Iris pigment epithelial cell (primary cell): ENCODE measurements at regions not wholly inside any gene's neighbourhood (a gene's known extent, or its start where the extent isn't known, plus 50 kb on each side); places are given as distances from the start of the nearest gene placed in this dataset.
A peak's percentile ranks its signal among the peaks of the same experiment; 100 is the strongest.

Experiments used
- DNase-seq: peaks from one replicate; pipeline ENCODE4 v3.0.0-alpha.2; 2011; ENCODE audit warnings: low read depth

DNA sequence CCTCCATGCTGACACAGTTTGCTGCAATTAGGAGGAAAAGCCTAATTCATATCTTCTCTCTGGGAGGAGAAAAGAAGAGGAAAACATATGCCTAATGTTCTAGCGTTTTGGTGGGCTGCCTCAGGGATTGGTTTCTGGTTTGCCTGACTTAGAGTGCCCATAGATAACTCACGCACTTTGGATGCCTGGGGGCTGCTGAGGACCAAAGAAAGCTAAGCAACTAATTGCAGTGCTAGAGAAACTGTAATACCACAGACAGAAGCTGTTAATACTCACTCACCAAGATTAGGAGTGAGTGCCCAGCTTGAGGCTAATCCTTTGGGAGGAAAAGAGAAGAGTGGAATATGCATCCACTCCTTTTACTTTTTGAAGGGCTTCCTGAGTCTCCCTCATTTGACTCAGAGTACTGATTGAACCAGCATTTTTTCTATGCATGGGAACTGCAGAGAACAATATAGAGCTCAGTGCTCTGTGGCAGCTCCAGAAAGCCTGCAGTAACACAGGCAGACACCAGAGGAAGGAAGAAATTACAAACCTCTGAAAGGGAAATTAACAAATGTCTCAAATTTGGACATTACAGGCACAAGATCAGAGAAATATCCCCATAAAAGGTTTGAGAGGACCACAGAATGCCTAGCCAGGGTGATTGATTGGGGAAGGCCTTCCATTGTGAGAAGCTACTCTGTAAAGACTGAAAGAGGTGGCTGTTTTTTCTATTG is 666.4 kb downstream of the OLFM4 start:
- DNase-seq: no peak

DNA sequence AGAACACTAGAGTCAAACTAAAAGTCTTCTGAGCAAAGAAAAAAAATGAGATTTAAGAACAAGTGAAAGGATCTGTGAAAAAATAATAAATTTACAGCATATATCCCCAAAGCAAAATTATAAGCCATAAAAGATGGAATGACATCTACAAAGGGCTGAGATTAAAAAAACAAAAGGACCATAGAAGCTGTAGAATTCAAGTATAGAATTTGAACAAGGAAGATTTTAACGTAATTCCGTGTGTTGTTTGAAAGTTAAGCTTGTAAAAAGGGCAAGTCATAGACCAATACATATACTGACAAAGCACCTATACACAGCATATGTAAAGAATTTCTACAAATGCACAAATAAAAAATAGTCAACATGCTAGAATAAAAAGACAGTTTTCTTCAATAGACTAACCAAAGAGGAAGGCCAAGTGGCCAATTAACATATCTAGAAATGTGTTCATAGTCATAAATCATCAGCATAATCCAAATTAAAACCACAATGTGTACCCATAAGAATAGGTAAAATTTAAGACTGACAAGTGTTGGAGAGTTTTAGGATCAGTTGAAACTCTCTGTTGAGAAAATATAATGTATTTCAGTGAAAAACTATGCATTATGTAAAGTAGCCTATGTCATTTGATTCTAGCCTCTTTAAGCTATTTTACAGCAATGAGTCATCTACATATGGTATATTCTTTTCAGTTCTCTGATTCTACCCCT is 674.9 kb downstream of the OLFM4 start:
- DNase-seq: no peak

DNA sequence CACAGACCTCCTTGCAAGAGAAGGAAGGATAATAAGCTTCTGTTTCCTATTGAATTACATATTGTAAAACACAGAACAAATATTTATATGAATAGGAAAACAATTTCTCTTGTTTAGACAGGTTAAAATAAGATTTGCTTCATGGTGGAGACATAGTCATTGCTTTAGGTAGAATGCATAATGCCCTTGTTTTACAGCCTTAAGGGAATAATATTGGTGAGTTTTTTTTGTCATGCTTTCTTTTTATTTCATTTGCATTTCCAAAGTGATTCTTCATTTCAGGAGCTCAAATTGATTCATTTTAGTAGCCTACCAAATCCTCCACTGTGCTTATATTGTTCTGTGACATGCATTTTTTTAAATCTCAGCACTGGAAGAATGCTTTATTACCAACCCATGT is 690.7 kb downstream of the OLFM4 start:
- DNase-seq: no peak

DNA sequence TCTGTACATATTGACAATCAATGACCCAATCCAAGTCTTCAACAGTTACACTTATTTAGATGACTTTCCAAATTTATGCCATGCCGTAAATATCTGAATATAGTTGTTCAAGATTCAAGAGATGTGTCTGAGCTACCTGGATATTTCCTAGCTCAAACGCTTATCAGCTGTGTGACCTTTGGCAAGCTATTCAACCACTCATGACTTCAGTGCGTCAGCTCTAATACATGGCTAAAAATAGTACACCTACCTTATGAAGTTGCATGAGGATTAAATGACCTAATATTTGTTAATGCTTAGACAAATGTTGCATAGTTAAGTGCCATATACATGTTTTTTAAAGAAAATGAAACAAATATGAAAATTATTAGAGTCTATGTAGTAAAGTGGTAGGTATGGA is 704.1 kb downstream of the OLFM4 start:
- DNase-seq: no peak

DNA sequence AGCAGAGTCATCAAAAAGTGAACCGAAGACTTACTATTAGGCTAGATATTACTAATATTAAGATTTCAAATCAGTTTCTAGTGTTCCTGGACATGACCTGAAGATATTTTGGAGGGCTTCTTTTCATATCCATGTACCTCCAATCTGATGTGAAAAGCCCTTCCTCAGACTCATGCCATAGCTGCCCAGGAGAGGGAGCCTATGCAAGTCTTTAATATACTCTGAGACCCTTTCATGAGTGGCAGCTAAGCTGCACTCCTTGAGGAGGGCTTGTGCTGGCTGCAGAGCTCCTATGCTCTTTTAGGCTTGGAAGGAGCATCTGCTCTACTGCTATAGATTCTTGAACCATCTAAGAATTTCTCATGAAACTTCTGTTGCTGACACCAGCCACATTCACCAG is 715.3 kb downstream of the OLFM4 start:
- no peak for DNase-seq

DNA sequence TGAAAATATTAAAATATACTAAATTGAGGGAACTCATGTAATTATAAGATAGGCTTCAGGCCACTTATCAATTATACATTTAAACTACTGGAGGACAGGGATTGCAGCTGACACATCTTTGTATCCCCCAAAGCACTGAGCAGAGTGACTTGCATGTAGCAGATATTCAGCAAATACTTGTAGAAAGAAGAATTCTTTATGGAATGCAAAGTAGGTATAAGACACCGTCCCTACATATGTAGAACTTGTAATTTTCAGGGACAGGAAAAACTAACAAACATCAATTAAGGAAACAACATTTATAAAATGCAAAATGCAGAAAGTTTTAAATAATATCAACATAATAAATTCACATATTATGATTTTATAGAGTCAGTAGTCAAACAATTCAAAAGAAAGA is 719.2 kb downstream of the OLFM4 start:
- no peak for DNase-seq

DNA sequence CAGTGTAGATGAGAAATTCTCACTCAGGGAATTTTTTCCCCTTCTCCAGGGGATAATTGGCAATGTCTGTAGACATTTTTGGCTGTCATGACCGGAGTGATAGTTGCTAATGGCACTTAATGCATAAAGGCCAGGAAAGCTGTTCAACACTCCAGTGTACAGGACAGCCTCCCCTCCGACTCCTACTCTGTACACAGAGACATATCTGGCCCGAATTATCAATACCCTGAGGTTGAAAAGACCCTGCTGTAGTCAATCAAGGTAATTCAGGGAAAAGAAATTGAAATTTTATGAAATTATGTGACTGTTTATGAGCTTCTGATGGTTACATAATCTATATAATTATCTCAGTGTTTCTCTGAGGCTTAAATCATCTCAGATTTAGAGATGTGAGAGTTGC is 720.7 kb downstream of the OLFM4 start:
- no peak for DNase-seq

DNA sequence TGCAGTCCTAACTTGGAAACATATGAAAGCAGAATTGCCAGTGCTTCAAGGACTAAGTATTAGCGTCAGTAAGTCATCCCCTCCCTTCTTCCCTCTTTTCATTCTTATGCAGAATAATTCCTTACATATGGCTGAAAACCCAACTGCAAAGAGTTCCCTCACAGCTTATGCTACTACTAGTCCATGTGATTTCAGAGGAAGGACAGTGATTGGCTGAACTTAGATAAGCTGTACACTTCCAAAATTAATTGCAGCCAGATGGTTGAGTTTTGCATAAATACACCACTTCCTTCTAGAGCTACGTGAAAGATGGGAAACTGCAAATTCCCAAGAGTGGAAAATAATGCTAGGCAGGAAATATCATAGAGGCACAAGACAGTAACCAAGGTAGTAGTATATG is 730.4 kb downstream of the OLFM4 start:
- no peak for DNase-seq

DNA sequence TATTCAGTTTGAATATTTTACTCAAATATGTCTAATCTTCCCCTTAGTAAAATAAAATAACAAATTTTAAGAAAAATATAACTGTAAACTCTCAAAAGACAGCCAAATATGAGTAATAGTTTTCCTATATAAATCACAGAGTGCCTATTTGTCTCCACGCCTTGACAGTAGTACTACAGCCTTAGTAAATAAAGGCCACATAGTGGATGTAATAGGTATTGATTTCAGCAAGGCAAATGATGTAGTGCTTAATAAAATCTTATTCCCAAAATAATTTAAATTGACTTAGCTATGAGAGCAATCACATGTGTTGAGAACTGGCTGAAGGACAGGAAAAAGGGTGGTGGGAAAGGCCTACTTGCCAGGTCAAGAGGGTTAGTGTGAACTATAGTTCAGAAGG is 747.2 kb downstream of the OLFM4 start:
- no peak for DNase-seq

DNA sequence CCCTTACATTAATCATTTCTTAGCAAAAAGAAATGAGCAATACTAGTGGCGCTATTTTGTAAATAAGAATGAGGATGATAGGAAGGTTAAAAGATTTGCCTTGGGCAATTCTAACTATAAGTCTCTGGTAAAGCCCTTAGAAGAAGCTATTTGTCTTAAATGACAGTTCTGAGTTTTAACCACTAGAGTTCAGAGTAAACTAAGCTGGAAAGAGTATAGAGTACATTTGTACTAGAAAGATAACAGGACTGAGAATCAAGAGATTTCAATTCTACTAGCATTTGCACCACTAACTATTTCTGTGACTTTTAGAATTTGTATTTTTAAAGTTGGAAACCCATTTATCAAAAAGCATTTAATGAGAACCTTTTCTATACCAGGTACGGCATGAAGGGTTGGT is 750.3 kb downstream of the OLFM4 start:
- no peak for DNase-seq

DNA sequence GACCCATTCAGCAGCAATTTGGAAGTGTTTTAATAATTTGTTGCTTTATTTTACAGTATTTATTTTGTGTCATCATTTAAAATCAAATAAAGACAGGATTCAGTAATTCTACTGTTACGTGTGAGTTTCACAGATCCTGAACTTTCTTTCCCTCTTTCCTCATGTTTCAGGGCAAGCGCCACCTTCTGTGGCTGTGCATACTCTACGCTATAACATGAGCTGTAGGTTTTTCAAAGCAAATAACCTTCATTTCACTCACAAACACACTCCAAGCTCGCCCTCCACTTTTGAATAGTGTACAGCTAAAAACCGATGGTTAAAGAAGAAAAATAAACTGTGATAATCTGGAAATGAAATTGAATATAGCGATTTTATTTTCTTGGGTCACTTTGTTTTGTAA is 753.3 kb downstream of the OLFM4 start:
- no peak for DNase-seq

DNA sequence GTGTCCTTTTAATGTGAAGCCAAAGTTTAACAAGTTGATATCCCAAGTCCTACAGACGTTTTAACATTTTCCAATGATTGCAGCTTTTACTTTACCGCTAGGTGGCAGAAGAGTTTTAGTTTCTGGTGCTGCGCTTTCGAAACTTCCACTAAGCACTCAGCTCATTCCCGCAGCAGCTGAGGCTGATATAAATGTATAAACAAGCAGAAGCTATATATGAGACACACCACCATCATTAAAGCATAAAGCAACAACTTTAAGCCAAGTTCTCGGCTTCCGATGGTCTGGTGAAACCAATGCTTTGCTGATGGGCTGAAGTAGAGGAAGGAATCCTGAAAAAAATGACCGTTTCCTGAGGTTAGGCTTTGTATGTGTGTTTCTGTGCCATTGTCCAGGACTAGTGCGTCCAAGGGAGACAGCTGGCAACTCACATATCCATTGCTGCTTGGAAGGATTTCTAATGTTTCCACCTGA is 753.9 kb downstream of the OLFM4 start:
- DNase-seq: peak; percentile 57

DNA sequence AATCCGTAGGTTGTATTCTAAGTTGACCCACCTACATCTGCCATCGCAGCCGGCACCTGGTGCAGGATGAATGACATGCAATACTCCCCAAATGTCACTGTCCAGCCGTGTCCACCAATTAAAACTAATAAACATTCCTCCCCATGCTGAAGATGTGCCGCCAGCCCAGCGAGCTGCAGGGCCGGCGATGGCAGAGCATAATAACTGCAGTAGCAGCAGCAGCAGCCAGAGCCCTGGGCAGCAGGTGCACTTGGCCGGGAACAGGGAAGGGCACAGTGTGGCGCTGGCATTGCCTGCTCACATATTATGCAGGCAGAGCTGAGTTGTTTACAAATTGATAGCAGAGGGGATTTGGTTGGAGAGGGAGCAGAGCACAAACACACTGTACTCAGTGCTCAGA is 754.9 kb downstream of the OLFM4 start:
- DNase-seq: no peak

DNA sequence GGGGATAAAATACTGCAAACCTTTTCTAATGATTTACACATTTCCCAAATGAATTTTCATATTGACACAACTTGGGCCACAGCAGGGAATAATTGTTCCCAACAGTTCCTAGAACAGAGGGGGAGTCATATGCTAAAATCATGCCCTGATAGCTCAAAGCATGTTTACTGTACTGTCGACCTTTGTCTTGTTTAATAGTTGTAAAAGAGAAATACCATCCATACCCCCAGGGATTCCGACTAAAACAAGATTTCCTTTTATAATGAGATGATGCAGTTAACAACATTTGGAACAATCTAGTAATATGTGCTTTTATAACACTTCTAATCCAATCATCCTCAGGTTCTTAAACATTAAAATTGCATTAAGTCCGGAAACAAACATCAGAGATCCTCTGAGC is 759.7 kb downstream of the OLFM4 start:
- DNase-seq: no peak

DNA sequence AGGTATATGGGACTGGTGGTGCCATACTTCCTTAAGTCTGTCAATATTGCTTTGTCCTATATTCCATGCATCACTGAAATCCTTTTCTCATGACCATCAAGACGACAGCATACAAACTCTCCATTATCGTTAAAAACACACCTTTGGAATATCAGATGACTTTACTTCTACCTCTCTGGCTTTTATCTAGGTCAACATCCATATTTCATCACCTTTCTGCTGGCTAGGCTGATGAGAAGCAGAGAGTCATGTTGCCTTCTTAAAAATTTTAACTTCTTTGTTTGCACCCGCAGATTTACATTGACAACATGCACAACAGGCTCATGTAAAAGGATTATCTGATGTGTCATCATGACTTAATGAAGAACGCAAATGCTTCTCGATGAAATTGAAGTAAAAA is 771.4 kb downstream of the OLFM4 start:
- no peak for DNase-seq

DNA sequence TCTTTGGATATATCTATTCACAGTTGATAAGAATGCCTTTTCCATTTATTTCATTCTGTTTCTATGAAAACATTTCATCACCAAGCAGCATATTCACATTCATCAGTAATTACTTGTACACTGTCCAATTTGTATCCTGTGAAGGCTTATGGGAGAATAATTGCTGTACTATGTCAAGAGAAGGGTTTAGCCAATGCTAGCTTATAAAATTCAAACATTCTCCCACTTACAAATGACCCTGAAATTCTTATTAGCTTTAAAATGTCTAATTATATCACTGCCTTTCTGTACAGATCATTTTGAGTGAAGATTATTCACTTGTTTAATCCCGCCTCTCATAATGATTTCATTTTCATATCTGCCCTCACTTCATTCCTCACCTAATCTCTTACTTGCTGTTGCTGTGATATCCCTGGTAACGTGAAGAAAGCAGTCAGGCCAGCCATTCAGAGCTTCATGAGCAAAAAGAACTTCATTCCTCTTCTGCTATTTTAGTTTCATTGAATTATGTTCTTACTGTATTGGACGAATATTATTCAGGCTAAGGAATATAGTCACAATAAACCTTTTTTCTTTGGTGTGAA is 778.7 kb downstream of the OLFM4 start:
- DNase-seq: no peak

DNA sequence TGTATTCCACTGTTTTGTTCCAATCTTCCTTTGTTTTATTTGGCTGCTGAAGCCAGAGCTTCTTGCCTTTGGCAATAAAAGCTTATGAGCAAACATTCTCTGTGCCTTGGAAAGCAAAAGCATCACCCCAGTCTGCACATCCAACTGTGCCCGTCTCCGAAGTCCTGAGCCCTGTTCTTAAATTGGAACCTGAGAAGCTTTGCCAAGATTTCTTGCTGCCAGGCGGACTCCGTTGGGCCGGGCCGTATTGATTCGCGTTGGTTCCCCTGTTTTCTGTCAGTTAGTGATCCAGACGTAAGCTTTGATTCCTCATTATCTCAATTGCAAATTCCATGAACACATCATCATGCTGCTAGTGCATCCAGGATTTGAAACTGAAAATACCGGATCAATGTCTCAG is 793.0 kb downstream of the OLFM4 start:
- DNase-seq: no peak

DNA sequence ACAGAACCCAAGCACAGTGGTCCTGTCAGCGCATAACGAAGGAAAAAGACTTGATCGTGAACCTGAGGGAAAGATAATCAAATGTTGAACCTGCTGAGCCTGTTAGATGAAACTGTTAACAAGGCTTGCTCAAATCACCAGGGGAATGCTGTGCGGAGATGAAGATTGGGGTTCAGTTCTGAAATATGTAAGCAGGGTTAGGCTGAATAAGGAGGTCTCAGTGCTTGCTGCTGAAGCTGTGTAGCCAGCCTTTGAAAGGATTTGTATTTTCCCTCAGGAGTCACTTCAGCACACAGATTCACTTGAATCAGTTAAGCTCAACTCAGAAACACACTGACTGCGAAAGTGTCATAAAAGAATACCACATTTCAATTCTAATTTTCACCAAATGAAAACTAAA is 793.5 kb downstream of the OLFM4 start:
- DNase-seq: no peak

DNA sequence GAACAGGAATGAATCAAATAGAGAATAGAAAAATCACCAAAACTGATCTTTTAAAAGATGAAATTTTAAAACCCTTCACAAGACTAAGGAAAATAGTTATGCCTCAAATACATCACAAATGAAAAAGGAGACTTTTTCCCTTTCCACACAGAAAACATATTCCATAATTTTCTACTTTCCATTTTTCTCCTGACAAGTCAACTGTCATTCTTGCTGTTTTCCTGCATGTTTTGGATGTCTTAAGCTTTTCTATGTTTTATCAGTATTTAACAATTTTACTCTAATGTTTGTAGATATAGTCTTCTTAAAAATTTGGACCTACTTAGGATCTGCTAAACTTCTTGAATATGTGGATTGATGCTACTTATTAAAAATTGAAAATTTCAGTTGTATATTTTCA is 810.8 kb downstream of the OLFM4 start:
- DNase-seq: no peak

DNA sequence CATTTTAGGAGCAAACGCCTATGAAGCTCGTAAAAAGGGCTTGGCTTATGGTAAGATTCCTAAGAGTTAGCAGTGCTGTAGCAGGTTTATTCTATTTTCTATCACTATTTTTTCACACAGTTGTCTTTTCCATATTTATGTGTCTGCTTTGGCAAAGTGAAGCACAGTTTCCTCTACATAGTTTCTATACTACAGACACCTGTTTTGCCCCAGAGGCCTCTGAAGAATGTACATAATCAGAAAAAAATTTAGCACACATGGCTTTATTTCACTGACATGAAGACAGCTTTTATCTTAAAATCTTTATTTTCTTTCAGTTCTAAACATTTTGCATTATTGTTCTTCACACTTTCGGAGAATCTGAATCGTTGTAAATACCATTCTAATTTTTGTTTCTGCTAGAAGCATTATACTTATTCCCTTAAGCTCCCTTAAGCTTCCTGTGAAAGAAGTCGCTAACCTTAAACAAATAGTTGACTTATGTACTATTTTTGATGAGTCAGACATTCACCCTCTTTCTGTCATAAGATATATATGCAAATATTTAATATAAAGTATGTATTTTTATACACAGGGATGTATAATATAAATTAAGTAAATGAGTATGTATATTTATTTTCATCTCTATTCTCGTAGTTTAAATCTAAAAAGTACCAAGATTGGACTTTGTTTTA is 816.0 kb downstream of the OLFM4 start:
- no peak for DNase-seq

DNA sequence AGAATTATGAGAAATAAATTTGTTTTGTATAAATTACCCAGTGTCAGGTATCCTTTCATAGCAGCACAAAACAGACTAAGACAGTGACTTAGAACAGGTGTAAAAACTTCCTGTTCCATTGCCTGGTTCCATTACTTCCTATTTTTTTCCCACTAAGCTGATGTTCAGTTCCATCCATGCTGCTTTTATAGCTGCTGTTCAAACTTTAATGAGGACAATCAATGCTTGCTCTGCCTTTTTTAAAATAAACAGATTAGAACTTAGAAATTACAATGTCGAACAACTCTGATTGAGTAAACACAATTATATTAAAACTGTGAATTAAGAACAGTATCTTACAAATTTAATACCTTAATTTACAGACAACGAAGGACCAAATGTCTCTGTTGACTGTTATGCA is 818.9 kb downstream of the OLFM4 start:
- no peak for DNase-seq

DNA sequence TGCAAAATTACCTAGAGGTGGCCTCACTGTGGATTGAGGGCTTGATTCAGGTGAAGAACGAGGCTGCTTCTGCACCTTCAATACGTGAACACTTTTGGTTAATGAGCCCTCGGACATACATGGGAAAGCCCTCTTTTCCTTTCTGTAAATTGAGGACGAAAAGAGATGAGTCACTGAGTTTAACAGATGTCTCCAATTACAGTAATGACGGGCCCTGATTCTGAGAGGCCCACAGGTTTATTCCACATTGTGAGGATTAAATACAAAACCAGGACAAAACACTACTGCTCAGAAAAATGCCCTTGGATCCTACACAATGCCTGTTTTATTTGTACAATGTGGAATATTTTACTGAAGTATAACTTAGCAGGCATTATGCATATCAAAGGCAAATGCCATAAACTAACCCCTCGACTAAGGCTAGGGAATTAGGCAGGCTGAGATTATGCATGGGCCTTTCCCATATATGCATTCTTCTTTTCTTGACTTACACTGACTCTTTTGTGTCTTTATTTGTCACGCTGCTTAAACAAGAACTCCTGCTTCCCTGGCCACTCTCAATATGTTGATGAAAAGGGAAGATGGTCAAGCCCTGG is 819.9 kb downstream of the OLFM4 start:
- peak; percentile 9 for DNase-seq

DNA sequence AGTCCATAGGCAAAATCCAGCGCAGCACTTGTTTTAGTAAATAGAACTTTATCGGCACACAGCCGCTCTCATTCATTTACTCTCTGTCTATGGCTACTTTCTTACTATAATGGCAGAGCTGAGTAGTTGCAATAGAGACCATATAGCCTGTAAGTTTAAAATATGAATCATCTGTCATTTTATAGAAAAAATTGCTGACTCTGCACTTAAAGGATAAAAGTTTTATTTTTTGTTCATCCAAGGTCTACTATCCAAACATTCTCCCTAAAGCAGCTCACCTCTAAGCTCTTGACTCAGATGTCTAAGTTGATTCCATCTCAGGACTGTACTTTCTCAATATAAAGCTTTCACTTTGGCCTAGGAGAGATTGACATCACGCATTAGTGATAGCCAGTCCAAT is 825.7 kb downstream of the OLFM4 start:
- DNase-seq: no peak
